ENCODE measurements at regions not wholly inside any gene's neighbourhood (a gene's known extent, or its start where the extent isn't known, plus 50 kb on each side); places are given as distances from the start of the nearest gene placed in this dataset.

DNA sequence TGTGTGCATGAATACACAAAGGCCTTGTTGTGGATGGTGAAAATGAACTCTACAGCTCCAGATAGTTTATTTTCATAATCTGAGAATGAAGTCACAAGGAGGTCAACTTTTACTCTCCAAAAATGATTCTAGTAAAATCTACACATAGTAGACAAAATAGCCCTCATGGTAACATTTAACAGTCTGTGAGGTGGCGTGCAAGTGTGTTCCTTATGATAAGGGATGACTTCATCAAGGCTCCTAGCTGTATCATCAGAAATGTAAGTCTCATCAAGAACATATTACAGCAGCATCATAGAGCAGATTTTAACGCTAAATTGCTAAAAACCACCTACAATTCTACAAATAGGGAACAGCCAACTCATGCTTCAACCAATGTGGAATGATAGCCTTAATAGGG is 72.3 kb upstream of the RIOK3 start:
- Histone ChIP-seq H3K9me3 (ENCODE audit: control insufficient read depth in 1 of 2, insufficient read depth in 1 of 2, low read length in 2 of 2) (no peaks in the 10 kb centered on the region), H3K27me3 (ENCODE audit: control insufficient read depth in 1 of 2, insufficient read depth in 2 of 2, low read length in 2 of 2) (no peaks in the 10 kb centered on the region), H3K36me3 (ENCODE audit: insufficient read depth, low read length) (no peaks in the 10 kb centered on the region), H3K4me3 (ENCODE audit: low read length) (no peak overlapping the region), H3K27ac (ENCODE audit: low read depth in 1 of 2, low read length in 2 of 2) (no peak overlapping the region), H3K4me1 (ENCODE audit: insufficient read depth, low read length) (peaks cover 6% of the 10 kb centered on the region)
- DNase-seq: no peak
- CTCF ChIA-PET: no interaction called here
- POLR2A ChIA-PET: no interaction called here
- intact Hi-C loops (cut with DNase I, micrococcal nuclease): no loop called here
- Mint-ChIP-seq H3K4me1 (ENCODE audit: low read depth) (peaks cover 22% of the 10 kb centered on the region), H3K27ac (no peak overlapping the region), H3K4me3 (no peak overlapping the region), H3K9me3 (no peaks in the 10 kb centered on the region), H3K27me3 (no peaks in the 10 kb centered on the region), H3K36me3 (ENCODE audit: low read depth) (no peaks in the 10 kb centered on the region)
- ATAC-seq (ENCODE audit: poor library complexity): no peak
- TF ChIP-seq CTCF (IDR thresholded peaks at IDR 0.05): no peak

DNA sequence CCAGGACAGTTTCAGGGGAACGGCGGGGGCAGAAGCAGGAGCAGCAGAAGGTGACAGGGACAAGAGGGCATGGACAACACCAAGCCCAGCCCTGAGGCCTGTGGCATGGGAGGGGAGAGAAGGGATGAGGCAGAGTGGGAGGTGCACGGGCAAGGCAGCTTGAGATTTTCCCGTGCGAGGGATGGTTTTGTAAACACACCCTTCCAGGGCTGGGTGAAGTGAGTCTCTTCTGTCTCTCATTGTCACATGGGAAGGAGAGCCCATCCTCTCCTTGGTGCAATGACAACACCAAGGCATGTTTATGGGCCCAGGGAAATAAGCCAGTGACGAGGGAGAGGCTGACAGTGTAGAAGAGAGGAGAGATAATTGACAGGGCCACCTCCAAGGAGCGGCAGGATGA is 69.6 kb upstream of the RIOK3 start:
- Histone ChIP-seq H3K9me3 (ENCODE audit: control insufficient read depth in 1 of 2, insufficient read depth in 1 of 2, low read length in 2 of 2) (no peaks in the 10 kb centered on the region), H3K36me3 (ENCODE audit: insufficient read depth, low read length) (no peaks in the 10 kb centered on the region), H3K4me1 (ENCODE audit: insufficient read depth, low read length) (peaks cover 6% of the 10 kb centered on the region), H3K27ac (ENCODE audit: low read depth in 1 of 2, low read length in 2 of 2) (no peak overlapping the region), H3K27me3 (ENCODE audit: control insufficient read depth in 1 of 2, insufficient read depth in 2 of 2, low read length in 2 of 2) (no peaks in the 10 kb centered on the region), H3K4me3 (ENCODE audit: low read length) (no peak overlapping the region)
- H3K27me3 Mint-ChIP-seq: no peaks in the 10 kb centered on the region
- DNase-seq (no peak), ATAC-seq (ENCODE audit: poor library complexity) (no peak)
- H3K4me3 Mint-ChIP-seq: no peak overlapping the region
- CTCF ChIA-PET: interaction anchor here (0.7 kb wide), 1 partner anchor 1131 kb away, joined by 3 read pairs; no protein-coding TSS in a partner anchor
- no peak overlapping the region for H3K27ac Mint-ChIP-seq
- TF ChIP-seq CTCF (IDR thresholded peaks at IDR 0.05): no peak
- H3K36me3 Mint-ChIP-seq (ENCODE audit: low read depth): no peaks in the 10 kb centered on the region
- H3K4me1 Mint-ChIP-seq (ENCODE audit: low read depth): peaks cover 22% of the 10 kb centered on the region
- POLR2A ChIA-PET: no interaction called here
- intact Hi-C loops (cut with DNase I, micrococcal nuclease): no loop called here
- no peaks in the 10 kb centered on the region for H3K9me3 Mint-ChIP-seq

GRCh38 chr18:23384778-23385736 is 68.0 kb upstream of the RIOK3 start:
- intact Hi-C loops (cut with DNase I, micrococcal nuclease): no loop called here
- Histone ChIP-seq H3K27me3 (ENCODE audit: control insufficient read depth in 1 of 2, insufficient read depth in 2 of 2, low read length in 2 of 2) (no peaks in the 10 kb centered on the region), H3K4me3 (ENCODE audit: low read length) (no peak overlapping the region), H3K27ac (ENCODE audit: low read depth in 1 of 2, low read length in 2 of 2) (no peak overlapping the region), H3K4me1 (ENCODE audit: insufficient read depth, low read length) (peaks cover 6% of the 10 kb centered on the region), H3K9me3 (ENCODE audit: control insufficient read depth in 1 of 2, insufficient read depth in 1 of 2, low read length in 2 of 2) (no peaks in the 10 kb centered on the region), H3K36me3 (ENCODE audit: insufficient read depth, low read length) (no peaks in the 10 kb centered on the region)
- ChIA-PET CTCF (interaction anchor here (1.0 kb wide), 2 partner anchors 27 to 253 kb away, joined by 3 read pairs; no protein-coding TSS in a partner anchor), POLR2A (interaction anchor here (1.4 to 1.8 kb wide), 2 partner anchors 13 to 103 kb away, joined by 4 to 5 read pairs; no protein-coding TSS in a partner anchor)
- Mint-ChIP-seq H3K27ac (peak overlapping the region; percentile 69), H3K27me3 (no peaks in the 10 kb centered on the region), H3K36me3 (ENCODE audit: low read depth) (no peaks in the 10 kb centered on the region), H3K4me3 (peak overlapping the region; percentile 13), H3K9me3 (no peaks in the 10 kb centered on the region), H3K4me1 (ENCODE audit: low read depth) (peaks cover 22% of the 10 kb centered on the region)
- ATAC-seq (ENCODE audit: poor library complexity): no peak
- TF ChIP-seq CTCF (IDR thresholded peaks at IDR 0.05): no peak
- DNase-seq: peak in 3 of 14 experiments; percentile 4 to 17 (median 7)

All from CD4-positive, alpha-beta T cell (primary cell).